Aorta (tissue), 5 donors: ENCODE measurements at regions not wholly inside any gene's neighbourhood (a gene's known extent, or its start where the extent isn't known, plus 50 kb on each side); places are given as distances from the start of the nearest gene placed in this dataset.

Source experiments
- ATAC-seq: fragments of 200-7000 bp; cut with Tn5 transposase; one replicate; pipeline ENCODE4 v1.9.1; 2022; ENCODE audit warnings: moderate library complexity; ENCODE audit not compliant: low FRiP score
- DNase-seq, 2 donors: peaks; one replicate each; pipeline ENCODE4 v3.0.0-alpha.2; 2020
- H3K27ac ChIP-seq, 2 donors: one replicate each; pipeline ENCODE4 v1.5.1; 2013; ENCODE audit warnings: low read length in 2 of 2, mild to moderate bottlenecking in 2 of 2, moderate library complexity in 2 of 2, control low read depth in 1 of 2, inconsistent platforms in 1 of 2, low read depth in 1 of 2
- H3K27me3 ChIP-seq, 2 donors: one replicate each; pipeline ENCODE4 v1.6.1; 2013; ENCODE audit warnings: control low read depth in 1 of 2, low read length in 1 of 2, mild to moderate bottlenecking in 1 of 2, moderate library complexity in 1 of 2; ENCODE audit not compliant: insufficient read depth in 2 of 2, control insufficient read depth in 1 of 2
- H3K36me3 ChIP-seq, 2 donors: one replicate each; pipeline ENCODE4 v1.6.1; 2013; ENCODE audit warnings: control low read depth in 1 of 2, low read length in 1 of 2, mild to moderate bottlenecking in 1 of 2; ENCODE audit not compliant: insufficient read depth in 2 of 2, control insufficient read depth in 1 of 2
- H3K4me1 ChIP-seq, 2 donors: one replicate each; pipeline ENCODE4 v1.6.1; 2013; ENCODE audit warnings: low read length in 2 of 2, control low read depth in 1 of 2, mild to moderate bottlenecking in 1 of 2, moderate library complexity in 1 of 2; ENCODE audit not compliant: insufficient read depth in 2 of 2, control insufficient read depth in 1 of 2
- H3K4me3 ChIP-seq, 2 donors: one replicate each; pipeline ENCODE4 v1.5.1; 2013; ENCODE audit warnings: low read length in 2 of 2, control low read depth in 1 of 2, mild to moderate bottlenecking in 1 of 2
- H3K9me3 ChIP-seq: one replicate; pipeline ENCODE4 v1.6.1; 2013; ENCODE audit warnings: mild to moderate bottlenecking, low read length; ENCODE audit not compliant: control insufficient read depth
- whole genome bisulfite sequencing, 2 donors: extraction: QIAGEN DNeasy Blood & Tissue Kit; methylation state at CpG; one replicate each; pipeline ENCODE4 v1.1.7; 2013; 5-methylcytosine and 5-hydroxymethylcytosine counted together
- intact Hi-C, 2 donors: fragments of 100-400 bp; cut with DNase I; formaldehyde crosslinking; loops; one replicate each; pipeline versions ENCODE4 v1.14.2 to v1.15.0; 2022
- donor health status: healthy with polysubstance abuse.
- donor health status: Bipolar disorder and iron deficiency.
- donor health status: DM: no; HTN: no; CAD: no.
- donor health status: DM: no; HTN: no; CAD: no.
- donor health status: DM: yes; HTN: yes; CAD: no.

DNA sequence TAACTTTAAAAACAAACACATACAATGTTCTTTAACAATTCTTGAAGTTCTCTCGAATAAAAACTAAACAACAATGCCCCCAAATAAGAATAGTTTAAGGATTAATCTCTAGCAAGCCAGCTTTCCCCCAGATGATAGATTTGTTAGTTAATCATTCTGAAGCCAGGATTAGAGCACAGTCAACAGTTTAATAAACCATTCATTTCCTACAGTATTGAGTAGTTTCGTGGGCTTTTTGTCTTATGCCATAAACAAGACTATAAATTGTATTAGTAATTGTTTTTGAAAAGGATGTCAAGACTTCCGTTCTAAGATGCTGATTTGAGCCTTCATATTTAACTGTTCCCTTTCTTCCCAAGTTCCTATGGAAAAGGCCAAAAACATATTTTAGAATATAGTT is 136.6 kb downstream of the PIK3R1 start:
- intact Hi-C loops, result no loop called here
- WGBS, 2 donors, result 85 to 88% methylated on average over 3 of the region's 3 CpGs
- DNase-seq (no peak), ATAC-seq (no peak)
- Histone ChIP-seq H3K27ac (no peak overlapping the region), H3K27me3 (no peaks in the 10 kb centered on the region), H3K4me1 (no peaks in the 10 kb centered on the region), H3K36me3 (no peaks in the 10 kb centered on the region), H3K9me3 (no peaks in the 10 kb centered on the region), H3K4me3 (no peak overlapping the region)

DNA sequence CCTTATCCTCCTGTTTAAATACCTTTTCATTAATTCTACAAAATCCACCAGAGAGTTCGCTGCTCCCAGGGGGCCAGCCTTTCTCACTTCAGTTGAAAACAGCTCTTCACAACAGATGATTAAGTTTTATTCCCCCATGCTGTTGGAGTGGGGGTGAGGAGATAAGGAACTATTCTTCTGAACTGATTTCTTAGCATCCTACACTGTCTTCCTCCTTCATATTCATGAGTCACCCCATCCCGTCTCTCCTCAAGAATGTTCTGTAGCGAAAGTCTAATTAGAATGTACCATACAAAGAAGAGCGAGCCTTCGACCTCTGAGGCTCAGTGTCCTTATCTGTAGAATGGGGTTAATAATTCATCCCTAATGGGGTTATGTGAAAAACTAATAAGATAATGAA is 138.0 kb downstream of the PIK3R1 start:
- intact Hi-C loops, result no loop called here
- DNase-seq (no peak), ATAC-seq (no peak)
- Histone ChIP-seq H3K4me1 (no peaks in the 10 kb centered on the region), H3K27ac (no peak overlapping the region), H3K36me3 (no peaks in the 10 kb centered on the region), H3K27me3 (no peaks in the 10 kb centered on the region), H3K4me3 (no peak overlapping the region), H3K9me3 (no peaks in the 10 kb centered on the region)
- 96 to 99% methylated on average over 5 of the region's 5 CpGs for whole genome bisulfite sequencing, 2 donors

DNA sequence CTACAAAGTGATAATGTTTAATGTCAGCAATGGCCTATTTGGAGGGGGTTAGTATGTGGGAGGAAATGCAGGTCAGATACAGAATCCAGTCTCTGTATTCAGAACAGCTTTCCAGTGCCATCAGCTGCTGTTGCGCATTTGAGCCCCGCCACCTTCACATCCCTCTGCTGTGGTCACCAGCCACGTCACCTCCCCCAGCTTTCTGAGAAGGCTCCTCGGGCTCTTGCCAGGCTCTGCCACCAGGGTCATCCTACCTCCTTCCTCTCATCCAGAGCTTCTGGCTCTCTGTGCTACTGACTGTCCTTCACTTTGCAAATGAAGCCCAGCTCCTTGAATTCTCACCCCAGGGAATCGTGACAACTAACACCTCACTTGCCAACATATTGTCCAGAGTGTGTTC is 138.8 kb downstream of the PIK3R1 start:
- no peaks in the 10 kb centered on the region for H3K9me3 ChIP-seq
- no peaks in the 10 kb centered on the region for H3K4me1 ChIP-seq
- H3K36me3 ChIP-seq, result no peaks in the 10 kb centered on the region
- intact Hi-C loops, result no loop called here
- H3K27ac ChIP-seq, result no peak overlapping the region
- whole genome bisulfite sequencing, 2 donors, result 92% methylated on average over 5 of the region's 5 CpGs
- no peak for ATAC-seq
- DNase-seq, result no peak
- H3K27me3 ChIP-seq, result no peaks in the 10 kb centered on the region
- no peak overlapping the region for H3K4me3 ChIP-seq

DNA sequence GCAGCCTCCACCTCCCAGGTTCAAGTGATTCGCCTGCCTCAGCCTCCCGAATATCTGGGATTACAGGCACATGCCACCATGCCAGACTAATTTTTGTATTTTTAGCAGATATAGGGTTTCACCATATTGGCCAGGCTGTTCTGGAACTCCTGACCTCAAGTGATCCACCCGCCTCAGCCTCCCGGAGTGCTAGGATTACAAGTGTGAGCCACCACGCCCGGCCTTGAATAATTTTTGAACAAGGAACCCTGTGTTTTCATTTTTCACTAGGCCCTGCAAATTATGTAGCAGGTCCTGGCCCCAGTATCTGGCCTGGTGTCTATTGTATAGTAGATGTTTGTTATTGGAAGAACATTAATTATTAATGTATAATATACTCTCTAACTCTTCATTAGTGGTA is 140.7 kb downstream of the PIK3R1 start:
- H3K27ac ChIP-seq, result no peak overlapping the region
- no peak for DNase-seq
- H3K36me3 ChIP-seq, result no peaks in the 10 kb centered on the region
- no peak for ATAC-seq
- H3K4me3 ChIP-seq, result no peak overlapping the region
- intact Hi-C loops, result no loop called here
- H3K9me3 ChIP-seq, result no peaks in the 10 kb centered on the region
- H3K4me1 ChIP-seq, result no peaks in the 10 kb centered on the region
- no peaks in the 10 kb centered on the region for H3K27me3 ChIP-seq
- 94 to 97% methylated on average over 6 of the region's 6 CpGs for WGBS, 2 donors

DNA sequence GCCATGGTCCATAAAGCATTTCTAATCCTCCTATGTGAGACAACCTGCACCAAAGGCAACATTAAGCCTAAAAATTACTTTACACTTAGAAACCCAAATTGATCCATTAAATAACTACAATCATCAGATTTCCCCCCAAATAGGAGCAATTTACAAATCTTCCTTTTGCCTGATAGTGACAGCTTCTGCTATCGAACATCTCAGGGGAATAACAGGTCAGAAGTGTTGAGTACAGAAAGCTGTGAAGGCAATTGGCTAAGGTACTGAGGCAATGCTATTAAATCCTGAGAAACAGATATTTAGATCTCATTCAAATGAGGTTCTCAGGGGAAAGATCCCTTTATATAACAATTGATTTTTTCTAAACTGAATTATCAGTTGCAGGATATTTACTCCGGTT is 141.1 kb downstream of the PIK3R1 start:
- ATAC-seq (no peak), DNase-seq (no peak)
- intact Hi-C loops, result no loop called here
- Histone ChIP-seq H3K4me3 (no peak overlapping the region), H3K36me3 (no peaks in the 10 kb centered on the region), H3K27me3 (no peaks in the 10 kb centered on the region), H3K9me3 (no peaks in the 10 kb centered on the region), H3K27ac (no peak overlapping the region), H3K4me1 (no peaks in the 10 kb centered on the region)
- WGBS, 2 donors, result 91 to 95% methylated on average over 2 of the region's 2 CpGs

DNA sequence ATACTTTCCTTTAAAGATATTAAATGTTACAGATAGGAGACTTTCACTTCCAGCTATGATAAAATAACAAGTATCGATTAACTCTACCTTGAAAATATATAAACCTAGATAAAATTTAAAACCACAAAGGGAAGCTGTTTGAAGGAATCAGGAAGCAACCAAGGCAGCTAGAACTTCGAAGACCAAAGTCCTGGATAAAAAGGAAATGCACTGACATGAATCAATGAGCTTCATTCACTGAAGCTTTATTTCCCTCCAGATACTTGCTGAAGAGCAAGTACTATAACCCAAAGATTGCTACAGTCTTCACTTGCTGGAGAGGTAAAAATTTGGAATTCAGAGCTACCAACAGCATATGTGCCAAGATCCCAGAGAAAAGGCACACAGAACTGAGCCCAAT is 144.1 kb downstream of the PIK3R1 start:
- no peak overlapping the region for H3K4me3 ChIP-seq
- H3K36me3 ChIP-seq, result no peaks in the 10 kb centered on the region
- H3K9me3 ChIP-seq, result peaks cover 2% of the 10 kb centered on the region
- intact Hi-C loops, result no loop called here
- DNase-seq, result no peak
- no peak overlapping the region for H3K27ac ChIP-seq
- no peaks in the 10 kb centered on the region for H3K4me1 ChIP-seq
- no peaks in the 10 kb centered on the region for H3K27me3 ChIP-seq
- 90% methylated on average over 2 of the region's 2 CpGs for WGBS, 2 donors
- no peak for ATAC-seq

DNA sequence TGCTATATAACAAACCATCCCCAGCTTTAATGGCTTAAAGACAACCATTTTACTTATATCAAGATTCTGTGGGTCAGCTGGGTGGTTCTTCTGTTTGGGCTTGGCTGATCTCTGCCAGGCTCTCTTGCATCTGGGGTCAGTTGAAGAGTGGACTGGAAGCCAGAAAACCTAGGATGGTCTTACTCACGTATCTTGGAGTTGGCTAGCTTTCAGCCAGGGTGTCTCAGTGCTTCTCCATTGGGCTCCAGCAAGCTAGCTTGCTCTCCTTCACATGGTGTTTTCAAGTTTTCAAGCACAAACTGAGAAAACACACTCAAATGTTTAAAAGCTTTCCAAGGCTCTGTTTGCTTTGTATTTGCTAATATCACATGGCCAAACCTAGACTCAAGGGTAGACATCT is 146.8 kb downstream of the PIK3R1 start:
- Histone ChIP-seq H3K27me3 (no peaks in the 10 kb centered on the region), H3K4me3 (no peak overlapping the region), H3K36me3 (no peaks in the 10 kb centered on the region), H3K4me1 (no peaks in the 10 kb centered on the region), H3K9me3 (peaks cover 2% of the 10 kb centered on the region), H3K27ac (no peak overlapping the region)
- DNase-seq (no peak), ATAC-seq (no peak)
- intact Hi-C loops, result no loop called here
- 90 to 92% methylated on average over 1 of the region's 1 CpG for WGBS, 2 donors

DNA sequence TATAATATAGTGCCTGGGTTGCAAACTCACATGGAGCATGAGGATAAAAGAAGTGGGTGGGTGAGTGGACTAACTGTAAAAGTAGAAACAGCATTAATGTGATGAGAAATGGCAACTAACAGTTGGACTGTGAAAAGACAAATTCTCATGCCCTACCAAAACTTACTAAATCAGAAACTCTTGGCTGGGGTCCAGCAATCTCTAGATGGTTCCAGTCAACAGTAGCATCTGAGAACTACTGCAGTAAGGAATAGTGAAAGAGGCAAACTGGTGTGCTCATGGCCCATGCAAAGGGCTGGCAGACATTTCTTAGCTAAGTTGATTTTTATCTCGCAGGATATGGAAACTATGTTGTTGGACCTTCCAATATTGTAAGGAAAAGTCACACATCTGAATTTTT is 150.3 kb downstream of the PIK3R1 start:
- WGBS, 2 donors, result 98 to 100% methylated on average over 1 of the region's 1 CpG
- Histone ChIP-seq H3K27me3 (no peaks in the 10 kb centered on the region), H3K9me3 (peaks cover 2% of the 10 kb centered on the region), H3K27ac (no peak overlapping the region), H3K4me1 (no peaks in the 10 kb centered on the region), H3K4me3 (no peak overlapping the region), H3K36me3 (no peaks in the 10 kb centered on the region)
- DNase-seq (no peak), ATAC-seq (no peak)
- intact Hi-C loops, result no loop called here

DNA sequence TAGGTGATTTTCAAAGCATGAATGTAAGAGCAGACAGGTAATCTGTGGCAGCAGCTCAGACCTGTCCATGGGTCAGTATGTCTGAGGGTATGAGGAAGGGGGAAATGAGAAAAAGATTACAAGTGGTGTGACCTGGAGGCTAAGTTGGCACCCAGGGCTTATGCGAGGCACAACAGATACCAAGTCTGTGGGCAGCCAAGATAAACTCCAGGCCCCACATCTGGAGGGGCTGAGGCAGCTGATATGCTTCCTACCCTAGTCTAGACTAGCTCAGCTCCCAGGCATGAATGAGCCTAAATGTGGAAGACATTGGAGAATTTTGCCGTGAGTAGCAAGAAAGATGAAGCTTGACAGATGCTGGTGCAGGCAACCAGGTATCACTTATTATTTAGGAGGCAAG is 151.7 kb downstream of the PIK3R1 start:
- ATAC-seq (peak; percentile 29), DNase-seq (no peak)
- WGBS, 2 donors, result 38 to 41% methylated on average over 2 of the region's 2 CpGs
- Histone ChIP-seq H3K9me3 (peaks cover 2% of the 10 kb centered on the region), H3K4me3 (no peak overlapping the region), H3K27me3 (no peaks in the 10 kb centered on the region), H3K36me3 (no peaks in the 10 kb centered on the region), H3K27ac (no peak overlapping the region), H3K4me1 (no peaks in the 10 kb centered on the region)
- intact Hi-C loops, result no loop called here
